CD4-positive, alpha-beta T cell treated with Interleukin-17A for 4 hours (primary cell): ENCODE measurements at regions not wholly inside any gene's neighbourhood (a gene's known extent, or its start where the extent isn't known, plus 50 kb on each side); places are given as distances from the start of the nearest gene placed in this dataset.
"Not testable (repeated sequence)": the region's sequence is repeated elsewhere in the genome, so short reads cannot be mapped to it uniquely, and the experiment has no call there.

Source experiments
- DNase-seq: peaks from one replicate; pipeline ENCODE4 v3.0.0-alpha.2; 2020; ENCODE audit warnings: mixed read lengths

DNA sequence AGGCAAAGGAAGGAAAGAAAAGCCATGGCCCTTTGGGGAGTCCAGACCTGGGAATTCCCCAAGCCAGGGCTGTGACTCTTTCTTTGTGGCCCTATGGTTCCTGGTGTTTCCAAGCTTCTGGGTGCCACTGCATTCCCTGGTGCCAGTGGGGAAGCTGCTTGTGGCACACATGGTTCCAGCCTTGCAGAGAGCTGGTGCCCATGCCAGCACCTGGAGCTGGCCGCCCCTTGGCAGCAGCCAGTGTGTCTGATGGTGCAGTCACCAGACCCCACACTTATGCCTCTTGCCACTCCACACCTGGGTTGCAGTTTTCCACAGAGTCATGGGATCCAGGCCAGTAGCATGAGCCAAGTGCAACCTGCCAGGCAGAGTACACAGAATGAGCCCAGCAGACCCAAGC is 1495.3 kb upstream of the NUDT12 start:
- no peak for DNase-seq

DNA sequence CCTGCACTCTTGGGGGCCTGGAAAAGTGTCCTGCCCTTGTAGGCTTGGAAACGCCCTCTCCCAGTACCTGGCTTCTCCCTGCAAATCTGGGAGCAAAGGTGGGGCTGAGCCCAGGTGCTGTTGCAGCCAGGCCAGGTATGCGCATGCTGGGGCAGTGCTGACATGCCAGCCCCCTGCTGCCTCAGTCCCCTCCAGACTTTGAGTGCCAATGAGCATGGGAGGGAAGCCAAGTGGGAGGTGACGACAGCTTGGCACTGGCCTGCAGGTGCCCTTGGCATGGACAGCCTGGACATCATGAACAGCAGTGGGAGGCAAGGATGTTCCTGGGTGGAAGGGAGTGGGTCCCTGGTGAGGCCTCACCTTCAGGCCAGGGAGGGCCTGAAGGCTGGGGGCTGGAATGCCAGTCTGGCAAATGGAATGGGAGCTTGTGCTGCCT is 1494.4 kb upstream of the NUDT12 start:
- no peak for DNase-seq

DNA sequence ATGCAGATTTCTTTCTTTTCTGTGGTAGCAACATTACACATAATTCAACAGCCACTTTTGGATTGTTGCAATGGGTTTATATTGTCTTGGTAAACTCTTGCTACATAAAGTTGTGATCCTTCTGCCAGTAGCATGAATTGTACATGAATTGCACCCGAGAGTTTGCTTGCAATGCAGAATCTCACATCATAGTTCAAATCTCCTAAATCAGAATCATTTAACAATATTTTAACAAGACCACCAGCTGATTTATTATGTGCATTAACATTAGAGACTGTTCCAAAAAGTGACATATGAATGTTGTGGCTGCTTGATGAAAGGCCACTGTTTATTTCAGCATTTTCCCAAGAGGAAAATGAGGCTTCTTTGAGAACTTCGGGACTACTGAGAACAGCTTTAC is 1491.8 kb upstream of the NUDT12 start:
- no peak for DNase-seq

DNA sequence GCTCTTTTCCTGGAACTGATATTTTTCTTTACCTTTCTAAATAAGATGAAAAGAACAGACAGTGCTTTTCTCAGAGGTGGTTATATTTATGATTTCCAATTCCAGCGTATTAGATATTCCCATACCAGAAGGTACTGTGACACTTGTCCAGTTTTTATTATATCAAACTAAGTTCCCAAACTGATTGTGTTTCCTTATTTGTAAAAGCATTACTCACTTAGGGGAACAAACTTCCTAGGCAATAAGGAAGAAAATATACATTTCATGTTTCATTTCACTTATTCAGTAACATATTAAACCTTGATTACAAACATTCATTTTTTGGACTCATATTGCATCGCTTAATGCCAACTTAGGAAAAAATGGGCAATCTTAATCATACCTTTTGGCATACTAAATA is 1480.0 kb upstream of the NUDT12 start:
- no peak for DNase-seq

DNA sequence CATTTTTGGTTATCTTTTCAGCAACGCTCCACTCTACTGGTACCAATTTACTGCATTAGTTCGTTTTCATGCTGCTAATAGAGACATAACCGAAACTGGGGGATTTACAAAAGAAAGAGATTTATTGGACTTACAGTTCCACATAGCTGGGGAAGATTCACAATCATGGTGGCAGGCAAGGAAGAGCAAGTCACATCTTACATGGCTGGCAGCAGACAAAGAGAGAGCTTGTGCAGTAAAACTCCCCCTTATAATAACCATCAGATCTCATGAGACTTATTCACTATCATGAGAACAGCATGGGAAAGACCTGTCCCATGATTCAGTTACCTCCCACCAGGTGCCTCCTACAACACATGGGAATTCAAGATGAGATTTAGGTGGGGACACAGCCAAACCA is 1474.2 kb upstream of the NUDT12 start:
- DNase-seq, result not testable (repeated sequence)

DNA sequence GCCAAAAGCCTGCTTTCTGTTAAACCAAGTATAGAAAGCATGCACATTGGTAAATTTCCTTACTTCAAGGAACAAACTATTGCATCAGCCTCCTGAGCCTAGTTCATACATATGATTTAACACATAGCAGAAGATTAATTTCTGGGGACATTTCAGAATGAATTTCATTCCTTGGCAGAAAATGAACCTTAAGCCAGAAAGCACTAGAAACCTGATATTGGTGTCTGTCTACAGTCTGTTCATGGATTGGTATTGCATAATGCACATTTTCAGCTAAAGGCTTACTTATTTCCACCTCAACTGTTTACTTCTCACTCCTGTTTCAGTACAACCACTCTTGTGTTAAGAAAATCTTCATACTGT is 1471.8 kb upstream of the NUDT12 start:
- DNase-seq, result no peak

DNA sequence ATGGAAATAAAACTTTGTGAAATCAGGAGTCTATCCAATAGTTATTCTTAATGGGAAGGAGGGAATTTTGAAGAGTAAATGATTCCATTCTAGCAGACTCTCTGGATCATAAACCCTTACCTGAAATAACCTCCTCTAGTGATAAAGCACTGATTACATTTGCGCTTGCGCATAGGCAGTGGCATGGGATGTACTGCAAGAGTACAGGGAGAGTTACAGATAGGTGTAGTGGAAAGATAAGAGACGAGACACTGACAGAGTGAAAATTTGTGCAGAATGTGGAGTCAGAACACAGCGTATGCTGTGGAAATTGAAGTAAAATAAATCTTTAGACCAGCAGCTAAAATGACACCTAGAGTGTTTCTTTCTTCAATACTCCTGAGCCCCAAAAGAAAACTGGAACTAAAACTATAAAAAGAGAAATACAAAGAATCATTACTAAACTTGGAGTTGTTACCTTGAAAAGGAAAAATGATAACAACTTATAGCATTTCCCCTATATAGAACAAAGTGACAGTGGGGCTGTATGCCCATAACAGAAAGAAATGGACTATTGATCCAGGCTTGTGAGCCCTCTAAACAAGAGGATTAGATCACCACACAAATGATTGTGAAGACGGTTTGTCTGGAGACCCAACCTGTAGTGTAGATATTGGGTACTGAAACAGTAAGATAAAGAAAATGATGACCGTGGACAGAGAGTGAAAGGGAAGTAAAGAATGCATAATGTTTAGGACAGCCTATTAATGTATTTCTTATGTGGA is 1471.2 kb upstream of the NUDT12 start:
- DNase-seq, result no peak

DNA sequence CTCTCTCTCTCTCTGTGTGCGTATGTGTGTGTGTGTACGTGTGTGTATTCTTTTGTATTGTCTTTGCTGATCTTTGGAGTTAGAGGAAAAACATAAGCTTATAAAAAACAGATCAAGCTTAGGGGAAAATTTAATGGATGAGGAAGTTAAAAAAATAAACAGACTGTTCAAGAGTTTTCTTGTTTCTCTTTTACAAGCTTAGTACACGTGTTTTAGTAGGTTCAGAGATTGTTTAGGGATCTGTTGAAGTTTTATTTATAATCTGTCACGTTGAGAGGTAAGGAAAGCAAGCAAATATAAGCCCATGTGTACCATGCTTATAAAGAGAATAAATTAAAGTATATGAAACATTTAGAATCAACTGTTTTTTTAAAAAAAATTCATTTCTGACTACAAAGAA is 1470.3 kb upstream of the NUDT12 start:
- DNase-seq, result no peak

DNA sequence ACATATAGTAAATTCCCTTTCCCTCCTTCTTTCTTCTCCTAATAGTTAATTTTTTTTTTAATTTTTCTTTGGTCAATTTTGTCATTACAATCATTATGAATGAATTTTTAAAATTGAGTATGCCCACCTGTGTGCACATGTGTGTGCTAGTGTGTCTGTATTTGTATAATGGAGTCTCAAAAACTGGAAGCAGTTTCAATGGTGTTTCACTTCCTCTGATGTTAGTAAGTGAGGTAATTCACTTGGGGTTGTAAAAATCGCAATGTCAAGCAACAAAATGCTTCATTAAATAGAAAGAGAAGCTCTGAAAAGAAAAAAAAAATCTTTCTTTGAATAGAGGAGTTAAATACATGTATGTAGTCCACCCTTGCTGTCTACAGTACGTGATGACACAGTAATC is 1467.6 kb upstream of the NUDT12 start:
- no peak for DNase-seq

DNA sequence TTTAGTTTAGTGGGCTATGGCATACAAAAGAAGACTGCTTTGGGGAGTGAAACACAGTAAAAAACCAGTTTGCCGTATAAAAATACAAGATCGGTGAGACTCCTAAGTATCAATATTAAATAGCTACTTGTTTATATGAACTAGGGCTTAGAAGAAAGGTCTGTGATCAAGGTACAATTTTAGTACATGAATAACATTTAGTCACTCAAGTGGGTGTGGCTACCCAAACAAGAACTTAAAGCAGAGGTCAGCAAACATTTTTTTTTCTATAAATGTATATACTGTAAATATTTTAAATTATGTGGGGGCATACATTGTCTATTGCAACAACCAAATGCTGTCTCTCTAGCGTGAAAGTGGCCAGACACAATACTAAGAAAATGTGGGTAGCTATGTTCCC is 1452.5 kb upstream of the NUDT12 start:
- no peak for DNase-seq

DNA sequence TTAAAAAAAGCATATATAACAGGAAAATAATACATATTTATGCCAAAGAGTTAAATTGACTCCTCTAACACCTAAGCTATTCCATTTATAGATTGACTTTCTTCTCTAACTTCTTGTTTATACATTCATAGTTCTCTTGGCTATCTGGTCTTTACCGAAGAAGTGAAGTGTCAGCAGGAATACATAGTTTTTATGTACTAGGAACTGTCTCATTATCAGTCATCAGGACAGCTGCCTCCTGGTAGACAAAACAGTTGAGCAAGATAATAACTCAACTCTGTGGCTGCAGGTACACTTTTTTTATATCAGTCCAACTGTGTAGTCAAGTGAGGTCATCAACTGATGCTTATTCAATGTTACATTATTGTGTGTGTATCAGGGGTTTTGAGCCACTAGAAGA is 1436.0 kb upstream of the NUDT12 start:
- DNase-seq, result no peak

DNA sequence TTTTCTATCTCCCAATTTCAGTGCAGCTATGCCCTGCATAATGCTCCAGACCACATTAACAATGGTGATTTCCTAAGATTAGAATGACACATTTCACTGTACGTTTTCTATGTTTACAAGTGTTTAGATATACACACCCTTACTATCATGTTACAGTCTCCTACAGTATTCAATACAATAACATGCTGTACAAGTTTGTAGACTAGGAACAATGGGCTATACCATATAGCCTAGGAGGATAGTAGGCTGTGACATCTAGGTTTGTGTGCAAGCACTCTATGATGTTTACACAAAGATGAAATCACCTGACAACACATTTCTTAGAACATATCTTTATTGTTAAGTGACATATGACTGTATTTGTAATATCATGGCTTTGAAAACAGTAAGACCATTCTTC is 1435.6 kb upstream of the NUDT12 start:
- no peak for DNase-seq

DNA sequence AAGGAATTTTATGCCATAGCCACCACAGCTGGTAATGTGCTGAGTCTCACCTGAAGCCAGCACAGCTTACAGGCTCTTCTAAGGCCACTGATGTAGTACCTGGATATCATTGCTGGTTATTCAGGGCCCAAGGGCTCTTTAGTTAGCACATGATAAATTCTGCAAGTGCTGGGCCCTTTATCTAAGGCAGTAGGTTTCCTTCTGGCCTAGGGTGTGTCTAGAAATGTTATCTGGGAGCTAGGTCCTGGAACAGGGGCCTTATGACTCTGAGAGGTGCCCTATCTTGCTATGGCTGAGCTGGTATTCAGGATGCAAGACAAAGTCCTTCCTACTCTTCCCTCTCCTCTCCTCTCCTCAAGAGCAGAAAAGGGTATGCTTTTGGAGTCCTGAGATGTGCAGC is 1424.5 kb upstream of the NUDT12 start:
- no peak for DNase-seq

DNA sequence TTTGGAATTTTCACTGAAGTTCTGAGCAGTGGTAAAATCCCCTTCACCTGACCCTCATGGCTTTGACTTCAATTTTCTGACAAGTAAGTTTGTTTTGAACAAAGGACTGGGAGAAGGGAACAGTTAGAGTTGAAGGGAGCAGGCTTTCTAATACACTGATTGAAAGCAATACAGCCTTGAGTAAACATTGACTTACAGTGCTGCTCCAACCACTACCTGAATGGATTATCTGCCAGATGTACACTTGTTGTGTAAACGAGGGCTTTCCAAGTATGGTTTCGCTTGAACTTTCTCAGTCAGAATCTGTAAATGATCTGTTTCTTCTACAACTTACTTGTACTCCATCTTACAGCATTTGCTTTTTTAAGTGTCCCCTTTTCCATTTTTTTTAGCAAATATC is 1414.9 kb upstream of the NUDT12 start:
- DNase-seq, result no peak

DNA sequence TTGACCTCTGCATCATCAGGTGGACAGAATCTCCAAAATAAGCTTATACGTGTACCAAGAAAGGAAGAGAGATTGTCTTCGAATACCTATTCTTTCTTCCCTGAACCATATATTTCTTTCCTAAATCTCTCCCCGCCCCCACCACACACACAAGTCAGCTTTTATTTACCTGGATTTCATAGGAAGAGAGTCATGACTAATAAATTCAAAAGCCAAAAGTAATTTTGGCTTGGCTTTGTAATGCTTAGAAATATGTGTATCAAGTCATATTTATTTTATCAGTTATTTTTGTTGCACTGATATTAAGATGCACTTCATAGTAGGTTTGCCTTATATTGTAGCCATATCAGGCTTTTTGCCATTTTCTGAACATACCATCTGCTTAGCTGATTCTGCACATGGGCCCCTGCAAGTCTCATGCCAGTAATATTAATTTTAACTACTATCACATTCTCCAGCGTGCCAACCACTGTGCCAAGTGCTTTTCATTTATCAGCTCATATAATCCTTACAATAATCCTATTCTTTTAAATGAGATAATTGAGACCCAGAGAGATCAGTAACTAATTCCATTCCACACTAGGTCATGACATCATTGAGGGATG is 1405.3 kb upstream of the NUDT12 start:
- DNase-seq, result no peak

DNA sequence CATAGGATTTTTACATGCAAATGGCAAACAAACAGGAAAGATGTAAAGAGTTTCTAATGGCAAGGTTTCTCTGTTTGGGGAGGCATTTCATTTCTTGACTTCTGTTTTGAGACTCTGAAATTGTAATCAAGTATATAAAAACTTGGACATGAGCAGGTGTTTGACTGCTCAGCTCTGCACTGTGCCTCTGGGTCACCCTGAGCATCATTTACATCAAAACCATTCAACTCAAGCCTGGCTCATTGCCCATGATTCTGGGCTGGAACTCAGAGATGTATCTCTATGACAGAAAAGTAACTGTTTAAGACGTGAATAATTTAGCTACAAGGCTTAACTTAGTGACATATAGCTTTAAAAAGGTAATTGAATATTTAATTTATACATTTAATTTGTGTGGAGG is 1402.4 kb upstream of the NUDT12 start:
- no peak for DNase-seq

DNA sequence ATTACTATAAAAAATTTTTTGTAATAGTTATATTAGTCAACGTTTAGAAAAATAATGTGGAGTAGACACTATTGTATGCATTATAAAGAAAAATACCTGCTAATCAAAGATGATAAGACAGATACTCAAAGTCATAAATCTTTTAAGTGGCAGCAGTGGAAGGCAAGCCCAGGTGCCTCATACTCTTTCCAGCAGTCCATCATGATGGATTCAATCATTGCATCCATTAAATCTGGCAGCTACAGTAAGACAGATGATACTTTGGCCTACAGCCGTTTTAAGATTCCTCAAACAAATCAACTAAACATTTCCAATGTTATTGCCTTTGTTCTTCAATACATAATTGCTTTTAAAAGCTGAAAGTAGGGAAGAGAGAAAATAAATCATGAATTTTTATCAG is 1392.9 kb upstream of the NUDT12 start:
- DNase-seq, result no peak

DNA sequence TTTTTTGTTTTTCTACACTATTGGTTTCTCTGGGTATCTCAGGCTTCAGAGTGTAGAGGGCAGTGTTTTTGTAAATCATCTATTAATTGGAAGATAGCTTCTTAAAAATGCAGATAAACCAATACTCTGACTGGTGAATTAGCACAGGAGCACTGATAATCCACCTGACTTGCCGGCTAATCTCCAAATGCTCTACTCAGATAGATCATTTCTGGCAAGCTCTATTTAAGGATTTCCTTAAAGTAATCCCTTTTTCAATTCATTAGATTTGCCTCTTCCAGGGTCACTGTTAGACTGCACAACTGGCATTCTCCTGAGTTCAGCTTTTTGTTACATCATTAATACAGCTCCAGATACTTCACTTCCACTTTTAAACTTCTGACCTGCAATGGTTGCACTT is 1390.3 kb upstream of the NUDT12 start:
- DNase-seq, result no peak

DNA sequence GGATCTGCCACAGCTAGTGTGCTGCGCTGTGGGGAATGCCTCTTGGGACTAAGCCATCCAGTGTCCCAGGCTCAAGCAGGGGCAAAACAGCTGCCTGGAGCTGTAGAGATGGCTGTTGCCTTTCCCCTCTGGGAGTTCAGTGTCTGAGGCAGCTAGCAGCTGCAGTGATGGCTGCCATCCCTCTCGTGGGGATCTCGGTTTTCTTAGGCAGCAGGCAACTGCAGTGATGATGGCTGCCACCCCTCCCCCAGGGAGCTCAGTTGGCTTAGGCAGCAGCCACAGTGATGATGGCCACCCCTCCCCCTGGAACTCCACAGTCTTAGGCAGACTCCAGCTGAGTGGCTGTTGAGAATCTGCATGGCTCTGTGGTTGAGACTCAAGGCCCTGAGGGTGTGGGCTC is 1389.2 kb upstream of the NUDT12 start:
- DNase-seq, result no peak

DNA sequence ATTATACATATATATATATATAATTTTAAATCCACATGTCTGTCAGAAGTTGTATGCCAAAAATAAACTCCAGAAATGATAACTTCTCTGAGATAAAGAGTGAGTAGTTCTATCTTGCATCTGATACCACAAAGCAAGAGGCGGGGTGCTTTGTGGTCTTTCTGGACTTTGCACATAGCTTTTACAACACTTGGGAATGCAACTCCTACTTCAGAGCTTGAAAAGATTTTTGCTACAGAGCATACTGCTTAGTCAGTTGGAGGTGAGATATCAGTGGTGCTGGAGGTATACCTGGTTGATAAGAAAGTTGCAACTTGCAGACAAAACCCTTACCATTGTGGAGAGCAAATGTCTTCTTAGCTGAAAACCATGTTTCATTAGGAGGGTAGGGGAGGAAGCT is 1384.5 kb upstream of the NUDT12 start:
- DNase-seq, result no peak

DNA sequence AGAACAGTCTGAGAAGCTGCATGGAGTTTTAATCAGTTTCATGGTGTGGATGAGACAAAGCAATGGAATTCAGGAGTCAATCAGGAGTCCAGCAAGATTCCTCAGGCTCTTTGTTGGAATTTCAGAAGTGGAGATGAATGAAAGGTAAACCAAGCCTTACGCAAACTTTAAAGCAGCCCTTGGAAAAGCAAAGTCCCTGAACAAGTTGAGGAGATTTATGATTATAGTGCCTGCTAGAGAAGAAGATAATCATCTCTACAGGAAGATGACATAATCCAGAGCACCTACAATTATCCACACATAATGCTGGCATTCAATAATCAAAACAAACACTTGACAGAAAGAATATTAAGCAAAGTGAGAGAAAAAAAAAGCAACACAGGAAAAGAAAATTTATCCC is 1380.1 kb upstream of the NUDT12 start:
- DNase-seq, result no peak

DNA sequence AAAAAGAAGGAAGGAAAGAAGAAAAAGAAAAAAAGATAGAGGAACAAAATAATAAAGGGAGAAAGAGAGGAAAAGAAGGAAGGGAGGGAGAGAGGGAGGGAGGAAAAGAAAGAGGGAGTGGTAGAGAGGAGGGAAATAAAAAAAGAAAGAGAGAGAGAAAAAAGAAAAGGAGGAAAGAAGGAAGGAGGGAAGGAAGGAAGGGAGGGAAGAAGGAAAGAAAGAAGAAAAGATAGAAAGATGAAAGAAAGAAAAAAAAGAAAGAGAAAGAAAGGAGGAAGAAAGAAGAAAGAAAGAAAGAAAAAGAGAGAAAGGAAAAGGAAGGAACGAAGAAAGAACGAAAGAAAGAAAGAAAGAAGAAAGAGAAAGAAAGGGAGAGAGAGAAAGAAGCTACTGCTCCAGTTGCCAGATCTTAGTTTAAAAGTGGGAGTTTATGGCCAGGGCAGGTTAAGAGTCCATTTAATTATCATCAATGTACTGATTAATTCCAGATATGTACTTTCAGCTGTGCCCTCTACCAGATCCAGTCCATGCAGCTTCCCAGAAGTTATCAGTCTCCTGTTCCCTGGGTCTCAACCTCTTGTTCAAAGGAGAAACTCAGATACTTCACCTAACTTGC is 1378.5 kb upstream of the NUDT12 start:
- no peak for DNase-seq

DNA sequence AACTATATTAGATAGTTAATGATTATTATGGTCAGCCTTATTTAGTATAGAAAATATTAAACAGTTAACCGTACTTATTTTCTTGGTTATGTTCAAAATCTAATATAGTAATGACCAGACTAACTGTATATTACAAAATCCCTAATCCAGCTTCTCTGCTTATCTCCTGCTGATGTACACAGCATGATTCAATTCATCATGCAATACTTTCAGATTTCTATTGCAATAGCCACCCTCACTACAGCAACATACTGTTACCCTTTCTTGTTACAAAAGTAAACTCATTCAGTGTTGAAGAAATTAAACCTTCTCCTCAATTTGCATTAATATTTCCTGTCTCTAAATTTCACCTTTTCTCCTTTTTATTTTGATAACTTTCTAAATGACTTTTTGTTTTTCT is 1375.0 kb upstream of the NUDT12 start:
- no peak for DNase-seq

DNA sequence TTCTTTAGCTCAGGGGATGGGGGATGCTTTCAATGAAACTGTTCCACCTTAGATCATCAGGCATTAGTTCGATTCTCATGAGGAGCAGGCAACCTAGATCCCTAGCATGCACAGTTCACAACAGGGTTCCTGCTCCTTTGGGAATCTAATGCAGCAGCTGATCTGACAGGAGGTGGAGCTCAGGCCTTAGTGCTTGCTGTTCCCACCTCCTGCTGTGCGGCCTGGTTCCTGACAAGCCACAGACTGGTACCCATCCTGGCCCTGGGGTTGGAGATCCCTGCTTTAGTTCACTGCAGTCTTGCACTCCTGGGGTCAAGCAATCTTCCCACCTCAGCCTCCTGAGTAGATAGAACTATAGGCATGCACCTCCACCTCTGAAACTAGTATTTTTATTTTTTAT is 1369.8 kb upstream of the NUDT12 start:
- no peak for DNase-seq
